Lung (tissue), 11 donors: ENCODE measurements at regions not wholly inside any gene's neighbourhood (a gene's known extent, or its start where the extent isn't known, plus 50 kb on each side); places are given as distances from the start of the nearest gene placed in this dataset.

Source experiments
- ATAC-seq: fragments of 200-7000 bp; cut with Tn5 transposase; one replicate; pipeline ENCODE4 v1.9.1; 2020; ENCODE audit warnings: moderate number of reproducible peaks; ENCODE audit not compliant: insufficient read depth, low FRiP score
- DNase-seq, 3 donors: peaks; one replicate each; pipeline ENCODE4 v3.0.0-alpha.2; 2013 to 2017
- H3K27ac ChIP-seq, 2 donors: one replicate each; pipeline ENCODE4 v1.5.1; 2013; ENCODE audit warnings: mild to moderate bottlenecking in 2 of 2, moderate library complexity in 2 of 2, control low read depth in 1 of 2, inconsistent platforms in 1 of 2, low read depth in 1 of 2, low read length in 1 of 2
- H3K27me3 ChIP-seq, 3 donors: one replicate each; pipeline ENCODE4 v1.5.1; 2013; ENCODE audit warnings: low read length in 2 of 3; ENCODE audit not compliant: control insufficient read depth in 3 of 3, insufficient read depth in 3 of 3
- H3K36me3 ChIP-seq, 4 donors: one replicate each; pipeline ENCODE4 v1.5.1; 2013; ENCODE audit warnings: low read length in 4 of 4, mild to moderate bottlenecking in 1 of 4, moderate library complexity in 1 of 4; ENCODE audit not compliant: control insufficient read depth in 4 of 4, insufficient read depth in 4 of 4
- H3K4me1 ChIP-seq, 5 donors: one replicate each; pipeline ENCODE4 v1.5.1; 2013; ENCODE audit warnings: low read length in 5 of 5, mild to moderate bottlenecking in 2 of 5, moderate library complexity in 1 of 5; ENCODE audit not compliant: control insufficient read depth in 5 of 5, insufficient read depth in 5 of 5
- H3K4me3 ChIP-seq: one replicate; pipeline ENCODE4 v1.5.1; 2013; ENCODE audit warnings: mild to moderate bottlenecking, control low read depth, moderate library complexity
- H3K9ac ChIP-seq, 2 donors: one replicate each; pipeline ENCODE4 v1.5.1; 2013; ENCODE audit warnings: low read length in 2 of 2, control low read depth in 1 of 2; ENCODE audit not compliant: insufficient read depth in 1 of 2
- H3K9me3 ChIP-seq, 4 donors: one replicate each; pipeline ENCODE4 v1.5.1; 2013; ENCODE audit warnings: low read length in 3 of 4, mild to moderate bottlenecking in 1 of 4, moderate library complexity in 1 of 4; ENCODE audit not compliant: control insufficient read depth in 4 of 4, insufficient read depth in 3 of 4
- CTCF ChIP-seq: IDR thresholded peaks from 2 replicates; pipeline ENCODE4 v1.5.1; 2012; ENCODE audit warnings: mild to moderate bottlenecking; ENCODE audit errors: control extremely low read depth, extremely low read depth
- WGBS, 2 donors: extraction: QIAGEN DNeasy Blood & Tissue Kit; methylation state at CpG; one replicate each; pipeline ENCODE4 v1.1.7; 2013; 5-methylcytosine and 5-hydroxymethylcytosine counted together
- donor health status: control.
- donor health status: control.
- donor health status: Bipolar disorder and iron deficiency.
- donor health status: healthy.
- donor health status: DM: yes; HTN: yes; CAD: no.

GRCh38 chr11:20213790-20214189 lies 53.5 kb upstream of the DBX1 start:
- Histone ChIP-seq H3K4me3 (no peak overlapping the region), H3K27ac (no peak overlapping the region), H3K9ac (no peak overlapping the region), H3K27me3 (peaks cover 4 to 22% (median 16%) of the 10 kb centered on the region in 3 donors), H3K9me3 (no peaks in the 10 kb centered on the region), H3K36me3 (no peaks in the 10 kb centered on the region), H3K4me1 (no peaks in the 10 kb centered on the region)
- ATAC-seq (no peak), DNase-seq (no peak)
- WGBS, 2 donors = 48 to 63% methylated on average over 1 of the region's 1 CpG
- no peak for TF ChIP-seq CTCF

GRCh38 chr11:20211691-20212090 lies 51.4 kb upstream of the DBX1 start:
- no peak overlapping the region for H3K27ac ChIP-seq
- TF ChIP-seq CTCF = no peak
- no peaks in the 10 kb centered on the region for H3K36me3 ChIP-seq
- no peak for ATAC-seq
- H3K4me3 ChIP-seq = no peak overlapping the region
- no peaks in the 10 kb centered on the region for H3K9me3 ChIP-seq
- no peak for DNase-seq
- no peaks in the 10 kb centered on the region for H3K4me1 ChIP-seq
- 79 to 84% methylated on average over 4 of the region's 4 CpGs for WGBS, 2 donors
- H3K27me3 ChIP-seq = peaks cover 4 to 43% (median 36%) of the 10 kb centered on the region in 3 donors
- no peak overlapping the region for H3K9ac ChIP-seq
